ENCODE measurements at regions not wholly inside any gene's neighbourhood (a gene's known extent, or its start where the extent isn't known, plus 50 kb on each side); places are given as distances from the start of the nearest gene placed in this dataset.

DNA sequence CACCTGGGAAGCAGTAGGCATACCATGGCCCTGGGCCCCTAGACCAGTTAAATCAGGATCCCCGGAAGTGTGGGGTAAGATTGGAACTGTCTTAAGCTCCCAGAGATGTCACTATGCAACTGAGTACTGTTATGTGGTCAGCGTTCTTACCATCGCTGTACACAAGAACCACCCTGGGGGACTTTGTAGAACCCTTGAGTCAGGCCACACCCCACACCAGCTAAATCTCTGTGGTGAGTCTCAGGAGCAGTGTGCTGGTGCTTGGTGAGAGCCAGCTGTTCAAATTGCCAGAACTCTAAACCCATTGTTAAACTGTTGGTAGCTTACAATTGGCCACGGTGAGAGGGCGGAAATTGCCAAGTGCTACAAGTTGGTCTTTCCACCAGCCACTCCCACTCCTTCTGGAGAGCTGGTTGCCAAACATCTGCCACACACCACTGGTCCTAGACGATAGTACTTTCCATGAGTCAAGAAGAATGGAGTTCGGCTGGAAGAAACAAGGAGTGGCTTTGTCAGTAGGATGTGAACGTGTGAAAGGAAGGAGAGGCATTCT lies 80.5 kb upstream of the SYNDIG1 start:
- Mint-ChIP-seq H3K36me3 (no peaks in the 10 kb centered on the region), H3K4me3 (peak overlapping the region in 1 of 2 donors; percentile 83), H3K27ac (peak overlapping the region in 2 of 7 donors; percentile 9 to 59), H3K27me3 (ENCODE audit: low read depth in 3 of 3) (peaks cover 0 to 7% (median 4%) of the 10 kb centered on the region in 3 donors), H3K9me3 (no peaks in the 10 kb centered on the region), H3K4me1 (peaks cover 26% of the 10 kb centered on the region)
- no peak for DNase-seq
- Histone ChIP-seq H3K9me3 (replicated peaks in 1 of 2; ENCODE audit: control insufficient read depth in 1 of 2, insufficient read depth in 1 of 2, low read length in 2 of 2) (no peaks in the 10 kb centered on the region), H4K20me1 (ENCODE audit: insufficient read depth, low read length) (no peaks in the 10 kb centered on the region), H3K4me2 (replicated peaks; ENCODE audit: extremely low read depth, low read length, poor library complexity, severe bottlenecking) (peak overlapping the region; percentile 23), H3K4me3 (replicated peaks in 1 of 3; ENCODE audit: low read depth in 2 of 3, low read length in 3 of 3) (no peak overlapping the region), H3K9ac (ENCODE audit: insufficient read depth, low read length, poor library complexity, severe bottlenecking) (no peak overlapping the region), H3K36me3 (replicated peaks in 1 of 2; ENCODE audit: control insufficient read depth in 1 of 2, insufficient read depth in 2 of 2, low read length in 2 of 2) (no peaks in the 10 kb centered on the region), H3K27me3 (ENCODE audit: control insufficient read depth in 2 of 2, insufficient read depth in 2 of 2, low read length in 2 of 2) (no peaks in the 10 kb centered on the region), H3K79me2 (ENCODE audit: insufficient read depth, low read length) (no peaks in the 10 kb centered on the region), H2AFZ (ENCODE audit: insufficient read depth, low read depth, low read length, poor library complexity, severe bottlenecking) (peak overlapping the region; percentile 60), H3K4me1 (ENCODE audit: control insufficient read depth in 1 of 2, insufficient read depth in 2 of 2, low read length in 2 of 2) (peaks cover 20% of the 10 kb centered on the region in 2 donors), H3K27ac (ENCODE audit: low read depth in 1 of 2, low read length in 2 of 2) (peak overlapping the region in 1 of 2 donors; percentile 46)
- 56% methylated on average over 4 of the region's 8 CpGs for WGBS (ENCODE audit: insufficient coverage)
- TF ChIP-seq, protein P1, sequence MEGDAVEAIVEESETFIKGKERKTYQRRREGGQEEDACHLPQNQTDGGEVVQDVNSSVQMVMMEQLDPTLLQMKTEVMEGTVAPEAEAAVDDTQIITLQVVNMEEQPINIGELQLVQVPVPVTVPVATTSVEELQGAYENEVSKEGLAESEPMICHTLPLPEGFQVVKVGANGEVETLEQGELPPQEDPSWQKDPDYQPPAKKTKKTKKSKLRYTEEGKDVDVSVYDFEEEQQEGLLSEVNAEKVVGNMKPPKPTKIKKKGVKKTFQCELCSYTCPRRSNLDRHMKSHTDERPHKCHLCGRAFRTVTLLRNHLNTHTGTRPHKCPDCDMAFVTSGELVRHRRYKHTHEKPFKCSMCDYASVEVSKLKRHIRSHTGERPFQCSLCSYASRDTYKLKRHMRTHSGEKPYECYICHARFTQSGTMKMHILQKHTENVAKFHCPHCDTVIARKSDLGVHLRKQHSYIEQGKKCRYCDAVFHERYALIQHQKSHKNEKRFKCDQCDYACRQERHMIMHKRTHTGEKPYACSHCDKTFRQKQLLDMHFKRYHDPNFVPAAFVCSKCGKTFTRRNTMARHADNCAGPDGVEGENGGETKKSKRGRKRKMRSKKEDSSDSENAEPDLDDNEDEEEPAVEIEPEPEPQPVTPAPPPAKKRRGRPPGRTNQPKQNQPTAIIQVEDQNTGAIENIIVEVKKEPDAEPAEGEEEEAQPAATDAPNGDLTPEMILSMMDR (IDR thresholded peaks at IDR 0.05): no peak
- intact Hi-C loops (cut with micrococcal nuclease): no loop called here

DNA sequence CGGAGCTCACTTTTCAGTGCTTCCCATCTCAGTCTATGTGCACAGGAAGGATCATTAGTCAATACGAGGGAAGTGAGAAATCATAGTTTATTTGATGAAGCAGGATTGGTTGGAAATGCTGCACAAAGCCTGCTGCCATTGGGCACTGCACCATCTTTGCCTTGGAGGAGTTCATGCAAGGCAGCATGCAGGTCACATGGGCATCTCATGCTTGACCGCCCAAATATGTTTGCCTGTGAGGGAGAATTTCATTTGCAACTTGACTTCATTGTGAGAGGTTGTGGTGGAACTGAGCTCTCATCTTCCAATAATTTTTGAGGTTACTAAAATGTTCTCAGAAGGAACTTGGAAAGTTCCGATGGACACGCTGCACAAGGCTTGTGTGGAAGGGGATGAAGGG lies 83.9 kb upstream of the SYNDIG1 start:
- Histone ChIP-seq H4K20me1 (ENCODE audit: insufficient read depth, low read length) (no peaks in the 10 kb centered on the region), H3K9me3 (replicated peaks in 1 of 2; ENCODE audit: control insufficient read depth in 1 of 2, insufficient read depth in 1 of 2, low read length in 2 of 2) (no peaks in the 10 kb centered on the region), H3K27ac (ENCODE audit: low read depth in 1 of 2, low read length in 2 of 2) (no peak overlapping the region), H3K9ac (ENCODE audit: insufficient read depth, low read length, poor library complexity, severe bottlenecking) (no peak overlapping the region), H2AFZ (ENCODE audit: insufficient read depth, low read depth, low read length, poor library complexity, severe bottlenecking) (no peak overlapping the region), H3K4me2 (replicated peaks; ENCODE audit: extremely low read depth, low read length, poor library complexity, severe bottlenecking) (no peak overlapping the region), H3K36me3 (replicated peaks in 1 of 2; ENCODE audit: control insufficient read depth in 1 of 2, insufficient read depth in 2 of 2, low read length in 2 of 2) (no peaks in the 10 kb centered on the region), H3K4me3 (replicated peaks in 1 of 3; ENCODE audit: low read depth in 2 of 3, low read length in 3 of 3) (no peak overlapping the region), H3K4me1 (ENCODE audit: control insufficient read depth in 1 of 2, insufficient read depth in 2 of 2, low read length in 2 of 2) (peaks cover 18 to 19% of the 10 kb centered on the region in 2 donors), H3K79me2 (ENCODE audit: insufficient read depth, low read length) (no peaks in the 10 kb centered on the region), H3K27me3 (ENCODE audit: control insufficient read depth in 2 of 2, insufficient read depth in 2 of 2, low read length in 2 of 2) (no peaks in the 10 kb centered on the region)
- DNase-seq: no peak
- TF ChIP-seq, protein P1 (IDR thresholded peaks at IDR 0.05): no peak
- no peak overlapping the region for H3K27ac Mint-ChIP-seq
- 64% methylated on average over 2 of the region's 5 CpGs for WGBS (ENCODE audit: insufficient coverage)
- no peaks in the 10 kb centered on the region for H3K9me3 Mint-ChIP-seq
- H3K4me1 Mint-ChIP-seq: peaks cover 26% of the 10 kb centered on the region
- H3K4me3 Mint-ChIP-seq: no peak overlapping the region
- intact Hi-C loops (cut with micrococcal nuclease): no loop called here
- H3K36me3 Mint-ChIP-seq: no peaks in the 10 kb centered on the region
- H3K27me3 Mint-ChIP-seq (ENCODE audit: low read depth in 3 of 3): peaks cover 0 to 4% (median 1%) of the 10 kb centered on the region in 3 donors

Measured in CD14-positive monocyte (primary cell).